HL-60/S4 treated with retinoic acid at 250 ng/mL for 4 days and 3 days (cell line): ENCODE measurements at regions not wholly inside any gene's neighbourhood (a gene's known extent, or its start where the extent isn't known, plus 50 kb on each side); places are given as distances from the start of the nearest gene placed in this dataset.

Source experiments
- in situ Hi-C: fragments of 300-500 bp; cut with MboI; formaldehyde crosslinking; loops from 2 replicates; pipeline ENCODE4 v1.7.0; 2022; ENCODE audit warnings: low sequenced_read_pairs

- in situ Hi-C loops: no loop called here
Observed at GRCh38 chr2:78262713-78263375, 740.7 kb upstream of the LRRTM4 start.

GRCh38 chr2:78263571-78263970, 741.4 kb upstream of the LRRTM4 start:
- in situ Hi-C loops: no loop called here

GRCh38 chr2:78264130-78264529, 742.0 kb upstream of the LRRTM4 start:
- in situ Hi-C loops: no loop called here

GRCh38 chr2:78281164-78281563, 744.3 kb upstream of the REG3G start:
- in situ Hi-C loops: no loop called here

GRCh38 chr2:78290581-78291214, 734.8 kb upstream of the REG3G start:
- in situ Hi-C loops: no loop called here

- in situ Hi-C loops: no loop called here
Observed at GRCh38 chr2:78293768-78294167, 731.7 kb upstream of the REG3G start.

GRCh38 chr2:78301166-78301789, 724.2 kb upstream of the REG3G start:
- in situ Hi-C loops: no loop called here

- in situ Hi-C loops: no loop called here
Observed at GRCh38 chr2:78304678-78305077, 720.8 kb upstream of the REG3G start.

- in situ Hi-C loops: no loop called here
Observed at GRCh38 chr2:78309460-78309859, 716.0 kb upstream of the REG3G start.

GRCh38 chr2:78315368-78315767, 710.1 kb upstream of the REG3G start:
- in situ Hi-C loops: no loop called here

GRCh38 chr2:78318275-78318674, 707.2 kb upstream of the REG3G start:
- in situ Hi-C loops: no loop called here

GRCh38 chr2:78330193-78330592, 695.3 kb upstream of the REG3G start:
- in situ Hi-C loops: no loop called here

- in situ Hi-C loops: loop anchor here (25.0 kb wide), 1 partner anchor 636 kb away; no protein-coding TSS in a partner anchor
Observed at GRCh38 chr2:78351208-78351607, 674.3 kb upstream of the REG3G start.

- in situ Hi-C loops: loop anchor here (25.0 kb wide), 1 partner anchor 634 kb away; no protein-coding TSS in a partner anchor
Observed at GRCh38 chr2:78353168-78353567, 672.3 kb upstream of the REG3G start.

GRCh38 chr2:78355967-78356366, 669.5 kb upstream of the REG3G start:
- in situ Hi-C loops: loop anchor here (25.0 kb wide), 1 partner anchor 631 kb away; no protein-coding TSS in a partner anchor

- in situ Hi-C loops: no loop called here
Observed at GRCh38 chr2:78383576-78383975, 641.9 kb upstream of the REG3G start.

- in situ Hi-C loops: no loop called here
Observed at GRCh38 chr2:78397198-78397597, 628.3 kb upstream of the REG3G start.

- in situ Hi-C loops: no loop called here
Observed at GRCh38 chr2:78407960-78408794, 617.3 kb upstream of the REG3G start.

- in situ Hi-C loops: no loop called here
Observed at GRCh38 chr2:78408795-78409118, 616.7 kb upstream of the REG3G start.

GRCh38 chr2:78411303-78411702, 614.2 kb upstream of the REG3G start:
- in situ Hi-C loops: no loop called here

GRCh38 chr2:78416625-78417300, 608.7 kb upstream of the REG3G start:
- in situ Hi-C loops: no loop called here
